Right lobe of liver (tissue), 6 donors: ENCODE measurements at regions not wholly inside any gene's neighbourhood (a gene's known extent, or its start where the extent isn't known, plus 50 kb on each side); places are given as distances from the start of the nearest gene placed in this dataset.

Source experiments
- ATAC-seq, 4 donors: fragments of 200-7000 bp; cut with Tn5 transposase; one replicate each; pipeline ENCODE4 v1.9.1; 2020; ENCODE audit warnings: mild to moderate bottlenecking in 4 of 4, moderate library complexity in 4 of 4
- DNase-seq, 3 donors: peaks; one replicate each; pipeline ENCODE4 v3.0.0-alpha.2; 2020
- H3K27ac ChIP-seq, 3 donors: fragments of 200-600 bp; one replicate each; pipeline ENCODE4 v1.8.0; 2022
- H3K27me3 ChIP-seq, 2 donors: fragments of 200-600 bp; one replicate each; pipeline ENCODE4 v1.8.0; 2022
- H3K36me3 ChIP-seq, 4 donors: fragments of 200-600 bp; sonication (generic) in 1 of 4; one replicate each; pipeline versions ENCODE4 v1.5.1 to v1.8.0; 2017 to 2022; ENCODE audit warnings: control low read depth in 1 of 4
- H3K4me1 ChIP-seq, 4 donors: fragments of 200-600 bp; sonication (generic) in 1 of 4; one replicate each; pipeline versions ENCODE4 v1.5.1 to v1.8.0; 2017 to 2022; ENCODE audit warnings: control low read depth in 1 of 4
- H3K4me3 ChIP-seq, 3 donors: fragments of 200-600 bp; one replicate each; pipeline ENCODE4 v1.8.0; 2022
- H3K9me3 ChIP-seq, 4 donors: fragments of 200-600 bp; sonication (generic) in 1 of 4; one replicate each; pipeline versions ENCODE4 v1.5.1 to v1.8.0; 2017 to 2022; ENCODE audit warnings: control low read depth in 1 of 4
- CTCF ChIP-seq, 4 donors: fragments of 200-600 bp in 3 of 4; fragments of 450-650 bp in 1 of 4; IDR thresholded peaks; one replicate each; pipeline versions ENCODE4 v1.5.1 to v1.8.0; 2016 to 2022; ENCODE audit warnings: antibody characterized with exemption in 4 of 4, mild to moderate bottlenecking in 2 of 4
- POLR2A ChIP-seq: fragments of 450-650 bp; IDR thresholded peaks from one replicate; pipeline ENCODE4 v1.6.1; 2017; ENCODE audit warnings: antibody characterized with exemption, mild to moderate bottlenecking
- WGBS: methylation state at CpG from one replicate; pipeline ENCODE4 v1.1.6; 2018; ENCODE audit warnings: low coverage, low lambda C conversion rate; ENCODE audit not compliant: insufficient coverage; ENCODE audit errors: missing lambda C conversion rate; 5-methylcytosine and 5-hydroxymethylcytosine counted together
- intact Hi-C, 2 donors: fragments of 100-400 bp; cut with DNase I; formaldehyde crosslinking; loops; one replicate each; pipeline versions ENCODE4 v1.11.2 to v1.14.1; 2022
- donor health status: DM: no; HTN: yes; CAD: no.
- donor health status: DM: no; HTN: no; CAD: no.
- donor health status: DM: no; HTN: no; CAD: no.
- donor health status: DM: no; HTN: yes; CAD: no.
- donor health status: DM: no; HTN: yes; CAD: no.

GRCh38 chr22:45069925-45070324 is 60.1 kb upstream of the PHF21B start:
- H3K36me3 ChIP-seq, result no peaks in the 10 kb centered on the region
- TF ChIP-seq CTCF (IDR thresholded peaks at IDR 0.05), result no peak
- TF ChIP-seq POLR2A, result no peak
- no peak overlapping the region for H3K4me3 ChIP-seq
- DNase-seq (no peak), ATAC-seq (no peak)
- WGBS, result 84% methylated on average over 3 of the region's 5 CpGs
- intact Hi-C loops, result no loop called here
- no peaks in the 10 kb centered on the region for H3K9me3 ChIP-seq
- no peak overlapping the region for H3K27ac ChIP-seq
- no peaks in the 10 kb centered on the region for H3K27me3 ChIP-seq
- H3K4me1 ChIP-seq, result no peaks in the 10 kb centered on the region

DNA sequence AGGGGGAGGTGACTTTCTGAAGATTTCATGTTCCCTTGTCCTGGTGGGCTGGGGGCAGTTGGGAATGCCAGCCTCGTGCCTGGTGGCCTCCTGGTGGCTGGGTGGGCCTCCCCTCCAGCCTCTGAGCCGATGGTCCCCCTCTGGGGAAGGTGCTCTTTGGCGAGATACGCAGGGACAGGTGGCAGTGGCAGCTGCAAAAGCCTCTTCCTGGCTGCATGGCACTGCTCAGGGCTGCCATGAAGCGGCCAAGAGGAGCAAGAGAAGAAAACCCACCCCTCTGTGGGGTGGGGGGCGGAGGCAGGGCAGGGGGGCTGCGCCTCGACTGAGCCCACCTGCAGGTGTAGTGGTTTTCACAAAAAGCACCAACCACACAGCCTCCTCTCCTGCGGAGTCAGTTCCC is 61.8 kb upstream of the PHF21B start:
- DNase-seq (no peak), ATAC-seq (no peak)
- no peak for TF ChIP-seq POLR2A
- no peak for TF ChIP-seq CTCF (IDR thresholded peaks at IDR 0.05)
- 16% methylated on average over 5 of the region's 9 CpGs for WGBS
- H3K27ac ChIP-seq, result no peak overlapping the region
- no peaks in the 10 kb centered on the region for H3K27me3 ChIP-seq
- no peaks in the 10 kb centered on the region for H3K36me3 ChIP-seq
- no peaks in the 10 kb centered on the region for H3K4me1 ChIP-seq
- no peak overlapping the region for H3K4me3 ChIP-seq
- intact Hi-C loops, result no loop called here
- no peaks in the 10 kb centered on the region for H3K9me3 ChIP-seq

DNA sequence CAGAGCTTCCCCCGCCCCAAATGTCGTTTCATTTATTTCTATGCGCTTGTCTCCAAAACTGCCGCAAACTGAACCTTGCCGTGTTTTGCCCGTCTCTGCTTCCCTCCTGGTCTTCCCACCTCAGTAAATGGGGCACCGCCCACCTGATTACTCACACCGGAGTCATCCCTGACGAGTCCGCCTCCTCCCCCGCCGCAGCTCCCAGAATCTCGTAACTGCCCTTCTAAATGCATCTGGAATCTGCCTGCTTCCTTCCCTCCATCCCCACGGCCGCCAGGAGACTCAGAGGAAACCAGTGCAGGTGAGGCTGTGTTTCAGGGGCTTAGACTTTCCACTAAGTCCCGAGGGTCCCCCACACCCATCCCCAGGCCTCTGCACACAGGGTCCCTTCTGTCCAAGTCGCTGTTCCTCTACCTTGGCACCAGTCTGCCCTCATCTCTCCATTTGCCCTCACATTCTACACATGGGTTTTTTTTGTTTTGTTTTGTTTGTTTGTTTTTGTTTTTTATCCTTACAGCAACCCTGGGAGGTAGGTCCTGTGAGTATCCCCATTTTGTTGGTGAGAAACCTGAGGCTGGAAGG is 62.6 kb upstream of the PHF21B start:
- H3K4me1 ChIP-seq, result no peaks in the 10 kb centered on the region
- intact Hi-C loops, result no loop called here
- no peaks in the 10 kb centered on the region for H3K36me3 ChIP-seq
- 16% methylated on average over 16 of the region's 17 CpGs for WGBS
- H3K27ac ChIP-seq, result no peak overlapping the region
- DNase-seq (no peak), ATAC-seq (no peak)
- TF ChIP-seq POLR2A (no peak), CTCF (IDR thresholded peaks at IDR 0.05) (no peak)
- no peak overlapping the region for H3K4me3 ChIP-seq
- no peaks in the 10 kb centered on the region for H3K27me3 ChIP-seq
- no peaks in the 10 kb centered on the region for H3K9me3 ChIP-seq

GRCh38 chr22:45073064-45073463 is 63.3 kb upstream of the PHF21B start:
- DNase-seq, result no peak
- Histone ChIP-seq H3K27me3 (no peaks in the 10 kb centered on the region), H3K36me3 (no peaks in the 10 kb centered on the region), H3K4me1 (no peaks in the 10 kb centered on the region), H3K27ac (no peak overlapping the region), H3K4me3 (no peak overlapping the region), H3K9me3 (no peaks in the 10 kb centered on the region)
- WGBS, result 62% methylated on average over 5 of the region's 5 CpGs
- no peak for ATAC-seq
- intact Hi-C loops, result no loop called here
- TF ChIP-seq POLR2A (no peak), CTCF (IDR thresholded peaks at IDR 0.05) (no peak)

DNA sequence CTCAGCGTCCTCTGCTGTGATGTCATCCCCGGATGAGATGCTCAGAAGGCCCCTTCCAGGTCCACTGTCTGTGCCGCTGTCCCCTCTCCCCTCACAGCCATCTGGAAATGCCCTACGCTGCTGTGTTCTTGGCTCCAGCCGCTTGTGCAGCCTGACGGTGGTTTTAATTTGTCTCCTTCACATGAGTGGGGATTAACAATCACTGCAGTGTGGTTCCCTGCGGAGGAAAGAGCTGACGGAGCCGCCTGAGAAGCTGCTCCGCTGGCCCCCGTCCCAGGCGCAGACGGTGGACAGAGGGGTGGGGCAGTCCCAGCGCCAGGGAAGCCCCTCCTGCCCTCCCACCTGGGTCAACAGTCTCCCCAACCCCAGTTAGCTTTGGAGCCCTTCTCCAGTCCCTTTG is 67.5 kb upstream of the PHF21B start:
- TF ChIP-seq POLR2A (no peak), CTCF (IDR thresholded peaks at IDR 0.05) (no peak)
- Histone ChIP-seq H3K36me3 (no peaks in the 10 kb centered on the region), H3K4me3 (no peak overlapping the region), H3K9me3 (no peaks in the 10 kb centered on the region), H3K27me3 (no peaks in the 10 kb centered on the region), H3K27ac (no peak overlapping the region), H3K4me1 (no peaks in the 10 kb centered on the region)
- intact Hi-C loops, result no loop called here
- no peak for ATAC-seq
- 18% methylated on average over 3 of the region's 14 CpGs for WGBS
- no peak for DNase-seq
